GM19099 (cell line): ENCODE measurements at regions not wholly inside any gene's neighbourhood (a gene's known extent, or its start where the extent isn't known, plus 50 kb on each side); places are given as distances from the start of the nearest gene placed in this dataset.

Experiments used
- POLR2A ChIP-seq: IDR thresholded peaks from 3 replicates; pipeline ENCODE4 v1.6.1; 2011; ENCODE audit warnings: low read depth; ENCODE audit not compliant: insufficient read length; ENCODE audit errors: extremely low read depth

DNA sequence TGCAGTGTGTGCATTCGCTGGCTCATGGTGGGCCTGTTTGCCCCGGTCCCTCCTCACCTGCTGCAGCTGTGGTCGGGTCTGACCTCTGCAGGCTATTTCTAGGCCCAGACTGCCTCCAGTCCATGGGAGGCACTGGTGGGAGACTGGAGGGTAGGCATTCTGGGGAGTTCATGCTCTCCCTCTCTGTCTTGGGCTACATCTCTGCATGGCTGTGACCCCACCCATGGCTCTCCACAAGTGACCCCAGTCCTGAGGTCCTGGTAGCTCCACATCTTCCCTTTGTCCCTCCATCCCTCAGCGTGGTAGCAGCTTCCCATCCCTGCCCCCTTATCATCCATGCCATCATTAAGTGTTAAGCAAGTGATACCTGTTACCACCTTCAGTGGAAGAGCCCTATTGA, 107.8 kb upstream of the SEC14L1 start:
- no peak for TF ChIP-seq POLR2A

DNA sequence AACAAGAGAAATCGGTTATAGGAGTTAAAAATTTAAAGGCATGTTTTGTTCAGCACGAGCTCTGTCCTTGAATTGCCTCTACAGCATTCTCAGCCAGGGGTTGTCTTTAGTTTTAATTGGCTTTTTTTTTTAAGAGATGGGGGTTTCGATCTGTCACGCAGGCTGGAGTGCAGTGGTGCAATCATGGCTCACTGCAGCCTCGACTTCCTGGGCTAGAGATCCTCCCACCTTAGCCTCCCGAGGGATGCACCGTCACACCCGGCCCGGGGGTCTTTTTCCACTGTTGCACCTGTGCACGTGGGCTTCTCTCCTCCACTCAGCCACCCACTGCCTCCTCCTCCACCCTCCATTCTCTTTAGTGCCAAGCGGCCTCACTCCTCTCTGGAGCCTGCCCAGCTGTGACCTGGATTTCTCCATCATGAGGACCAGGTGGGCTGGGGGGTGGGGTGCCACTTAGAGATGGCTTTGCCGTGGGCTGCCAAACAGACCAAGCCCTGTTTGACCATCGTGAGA, 106.8 kb upstream of the SEC14L1 start:
- TF ChIP-seq POLR2A, result no peak

GRCh38 chr17:77034677-77035424, 105.9 kb upstream of the SEC14L1 start:
- no peak for TF ChIP-seq POLR2A

GRCh38 chr17:77035526-77035925, 105.2 kb upstream of the SEC14L1 start:
- no peak for TF ChIP-seq POLR2A

GRCh38 chr17:77036136-77036840, 104.5 kb upstream of the SEC14L1 start:
- TF ChIP-seq POLR2A, result no peak

- no peak for TF ChIP-seq POLR2A
Observed at GRCh38 chr17:77036841-77037381, 103.9 kb upstream of the SEC14L1 start.

DNA sequence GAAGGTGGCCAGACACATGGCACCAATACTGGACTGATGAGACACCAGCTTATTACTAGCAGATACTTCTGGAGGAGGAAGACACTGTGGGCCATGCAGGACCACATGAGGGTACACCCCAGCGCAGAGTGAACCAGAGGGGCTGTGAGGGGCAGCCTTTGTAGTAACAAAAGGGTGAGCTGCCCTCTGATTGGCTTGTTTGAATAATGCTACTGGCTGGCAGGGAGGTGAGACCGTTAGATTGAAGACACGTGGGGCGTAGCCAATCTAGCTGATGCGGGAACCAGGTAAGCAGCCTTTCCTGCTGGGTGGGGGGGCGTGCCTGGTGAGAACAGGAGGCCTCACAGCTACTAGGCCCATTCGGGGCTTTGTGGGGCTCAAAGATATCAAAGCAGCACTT, 102.8 kb upstream of the SEC14L1 start:
- TF ChIP-seq POLR2A, result no peak

GRCh38 chr17:77038884-77039555, 101.7 kb upstream of the SEC14L1 start:
- TF ChIP-seq POLR2A, result no peak

DNA sequence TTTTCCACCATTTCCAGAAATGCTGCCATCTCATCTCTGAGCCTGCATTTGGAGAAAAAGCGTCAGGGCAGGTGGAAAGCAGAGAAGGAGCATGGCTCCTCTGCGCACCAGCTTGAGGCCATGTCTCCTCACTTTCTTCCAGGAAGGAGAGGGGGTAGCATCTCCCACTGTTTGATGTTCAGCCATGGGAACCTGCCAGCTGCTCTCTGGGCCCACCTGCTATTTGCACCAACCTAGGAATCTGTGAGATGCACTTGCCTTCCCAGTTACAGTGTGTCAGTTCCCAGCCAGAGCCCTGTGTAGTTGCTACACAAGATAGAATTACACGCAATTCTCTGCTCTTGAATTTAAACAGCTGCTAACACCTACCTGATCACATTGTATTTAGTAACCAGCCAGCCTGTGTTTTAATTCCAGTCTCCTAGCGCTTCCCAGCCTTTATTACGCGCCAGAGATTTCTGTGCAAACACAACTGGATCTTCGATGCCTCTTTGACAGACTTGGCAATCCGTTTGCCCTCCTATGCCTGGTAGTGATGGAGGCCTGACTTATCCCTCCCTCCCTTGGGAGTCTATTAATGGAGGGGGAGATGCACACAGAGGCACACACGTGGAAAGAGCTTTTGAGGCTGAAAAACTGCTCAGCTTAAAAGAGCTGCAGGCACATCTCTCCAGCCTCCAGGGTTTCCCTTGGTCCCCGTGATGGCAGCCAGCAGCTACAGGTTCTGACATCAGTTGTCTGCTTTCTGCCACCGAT, 98.1 kb upstream of the SEC14L1 start:
- TF ChIP-seq POLR2A, result no peak

DNA sequence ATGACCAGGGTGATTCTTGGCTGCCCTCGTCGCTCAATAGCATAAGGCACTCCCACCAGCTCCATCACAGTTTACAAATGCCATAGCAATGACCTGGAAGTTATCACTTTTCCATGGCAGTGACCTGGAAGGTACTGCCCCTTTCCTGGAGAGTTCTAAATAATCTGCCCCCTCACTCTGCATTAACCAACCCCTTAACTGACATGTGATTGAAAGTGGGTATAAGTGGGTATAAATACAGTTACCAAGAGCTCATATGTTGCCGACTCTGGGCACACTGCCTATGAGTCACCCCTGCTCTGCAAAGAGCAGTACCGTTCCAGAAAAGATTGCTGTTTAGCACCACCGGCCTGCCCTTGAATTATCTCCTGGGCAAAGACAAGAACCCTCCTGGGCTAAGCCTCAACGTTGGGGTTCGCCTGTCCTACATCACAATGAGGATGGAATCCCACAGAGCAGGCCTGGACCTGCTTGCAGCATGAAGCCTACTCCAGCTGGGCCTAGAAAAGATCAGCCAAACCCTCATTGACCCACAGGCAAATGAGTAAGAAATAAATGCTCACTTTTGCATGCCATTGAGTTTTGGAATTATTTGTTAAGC, 95.2 kb upstream of the SEC14L1 start:
- no peak for TF ChIP-seq POLR2A

DNA sequence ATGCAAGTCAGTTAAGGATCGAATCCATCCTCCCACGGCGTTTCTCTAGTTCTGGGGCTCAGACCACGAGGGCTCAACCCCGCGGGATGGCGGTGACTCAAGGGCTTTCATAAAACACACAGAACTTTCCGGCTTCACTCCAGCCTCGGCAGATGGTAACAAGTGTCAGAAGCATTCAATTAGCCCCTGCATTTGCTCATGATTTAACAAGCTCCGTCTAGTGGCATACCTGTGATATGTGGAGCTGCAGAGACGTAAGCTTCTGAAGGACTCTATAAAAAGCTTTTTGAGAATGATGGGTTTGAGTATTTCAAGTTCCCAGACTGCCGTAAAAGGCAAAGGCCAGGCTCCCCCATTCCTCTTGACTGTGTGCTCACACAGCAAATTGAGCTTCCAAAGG, 91.3 kb upstream of the SEC14L1 start:
- no peak for TF ChIP-seq POLR2A

- TF ChIP-seq POLR2A, result no peak
Observed at GRCh38 chr17:77054936-77055335, 85.8 kb upstream of the SEC14L1 start.

DNA sequence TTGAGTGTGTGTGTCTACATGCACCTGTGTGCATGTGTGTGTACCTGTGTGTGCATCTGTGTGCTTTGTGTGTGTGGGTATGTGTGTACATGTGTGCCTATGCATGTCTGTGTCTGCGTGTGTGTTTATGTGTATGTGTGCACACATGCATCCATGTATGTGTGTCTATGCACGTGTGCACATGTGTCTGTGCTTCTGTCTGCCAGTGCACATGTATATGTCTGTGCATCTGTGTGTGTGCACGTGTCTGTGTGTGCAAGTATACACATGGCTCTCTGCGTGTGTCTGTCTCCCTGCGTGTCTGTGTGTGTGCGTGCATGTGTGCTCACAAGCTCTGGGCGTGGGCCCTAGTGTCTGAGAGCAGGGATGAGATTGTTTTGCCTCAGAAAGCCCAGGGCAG, 85.3 kb upstream of the SEC14L1 start:
- no peak for TF ChIP-seq POLR2A

GRCh38 chr17:77058016-77058415, 82.8 kb upstream of the SEC14L1 start:
- no peak for TF ChIP-seq POLR2A
